ENCODE measurements at regions not wholly inside any gene's neighbourhood (a gene's known extent, or its start where the extent isn't known, plus 50 kb on each side); places are given as distances from the start of the nearest gene placed in this dataset.

DNA sequence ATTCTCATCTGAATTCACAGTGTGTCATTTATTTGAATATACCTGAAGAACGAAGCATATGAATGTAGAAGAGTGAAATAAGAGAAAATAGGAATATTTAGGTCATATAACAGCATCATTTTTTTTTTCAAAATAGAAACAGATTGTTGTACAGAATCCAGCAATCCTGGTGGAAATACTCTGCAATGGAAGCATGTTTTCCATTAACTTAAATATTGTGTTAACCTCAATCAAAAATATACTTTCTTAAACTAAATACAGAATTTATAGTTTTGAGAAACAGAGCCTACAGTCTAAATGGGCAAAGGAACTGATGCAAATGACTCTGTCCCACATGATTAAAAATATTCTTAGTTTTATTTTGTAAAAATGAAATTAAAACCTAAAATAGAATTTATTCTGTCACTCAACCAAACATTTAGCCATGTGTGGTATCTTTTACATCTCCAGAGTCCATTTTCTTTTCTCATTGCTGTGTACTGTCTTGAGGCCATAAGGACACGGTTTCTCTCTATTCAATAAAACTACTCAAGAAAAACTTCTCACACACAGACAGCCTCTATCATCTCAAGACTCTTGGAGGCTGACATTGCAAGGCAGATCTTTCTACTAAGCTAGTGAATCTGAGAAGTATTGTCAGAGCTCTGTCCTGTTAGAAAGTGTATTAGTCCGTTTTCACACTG, 322.6 kb downstream of the LTN1 start:
- H3K36me3 Mint-ChIP-seq (ENCODE audit: low read depth), result no peaks in the 10 kb centered on the region
- intact Hi-C loops (cut with micrococcal nuclease), result no loop called here
- H3K4me1 Mint-ChIP-seq (ENCODE audit: low read depth), result peaks cover 3% of the 10 kb centered on the region
- no peak overlapping the region for H3K4me3 Mint-ChIP-seq (ENCODE audit: low read depth)
- no peak overlapping the region for H3K27ac Mint-ChIP-seq
- no peaks in the 10 kb centered on the region for H3K9me3 Mint-ChIP-seq
- no peak for DNase-seq (ENCODE audit: low spot score)
- no peaks in the 10 kb centered on the region for H3K27me3 Mint-ChIP-seq (ENCODE audit: low read depth)

DNA sequence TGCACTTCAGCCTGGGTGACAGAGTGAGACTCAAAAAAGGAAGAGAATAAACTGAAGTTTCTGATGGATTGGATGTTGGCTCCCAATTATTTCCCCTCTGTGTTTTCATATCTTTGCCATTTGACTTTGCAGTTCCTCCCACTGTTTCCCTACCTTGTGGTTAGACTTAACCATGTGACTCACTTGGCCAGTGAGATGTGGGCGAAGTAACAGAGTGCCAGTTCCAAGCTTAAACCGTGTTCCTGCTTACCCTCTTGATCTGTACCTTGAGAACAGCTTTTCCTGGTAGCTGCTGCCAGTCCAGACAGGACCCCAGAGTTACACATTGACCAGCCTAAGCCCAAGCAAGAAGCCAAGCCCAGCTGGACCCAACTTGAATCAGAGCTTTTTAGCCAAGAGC, 323.4 kb downstream of the LTN1 start:
- Mint-ChIP-seq H3K36me3 (ENCODE audit: low read depth) (no peaks in the 10 kb centered on the region), H3K27ac (no peak overlapping the region), H3K4me3 (ENCODE audit: low read depth) (no peak overlapping the region), H3K27me3 (ENCODE audit: low read depth) (no peaks in the 10 kb centered on the region), H3K9me3 (no peaks in the 10 kb centered on the region), H3K4me1 (ENCODE audit: low read depth) (peaks cover 3% of the 10 kb centered on the region)
- intact Hi-C loops (cut with micrococcal nuclease), result no loop called here
- DNase-seq (ENCODE audit: low spot score), result no peak

DNA sequence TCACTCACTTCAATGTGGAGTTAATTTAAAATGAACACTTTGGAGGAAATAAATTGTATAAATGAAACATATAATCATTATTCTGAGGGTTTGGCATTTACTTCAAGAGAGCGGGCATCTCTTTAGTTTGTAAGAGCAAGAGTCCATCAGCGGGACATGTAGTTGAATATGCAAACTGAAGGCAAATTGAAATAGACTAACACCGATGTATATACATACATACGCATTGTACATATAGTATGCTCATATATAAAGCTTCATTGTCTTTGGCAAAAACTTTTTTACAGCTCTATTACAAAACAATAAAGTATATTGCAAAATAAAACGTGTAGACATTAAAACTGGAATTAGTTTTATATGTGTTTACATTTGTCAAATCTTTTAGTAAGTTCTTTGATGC, 328.9 kb downstream of the LTN1 start:
- Mint-ChIP-seq H3K4me3 (ENCODE audit: low read depth) (no peak overlapping the region), H3K9me3 (no peaks in the 10 kb centered on the region), H3K27me3 (ENCODE audit: low read depth) (no peaks in the 10 kb centered on the region), H3K4me1 (ENCODE audit: low read depth) (no peaks in the 10 kb centered on the region), H3K36me3 (ENCODE audit: low read depth) (no peaks in the 10 kb centered on the region), H3K27ac (no peak overlapping the region)
- intact Hi-C loops (cut with micrococcal nuclease), result no loop called here
- DNase-seq (ENCODE audit: low spot score), result no peak

DNA sequence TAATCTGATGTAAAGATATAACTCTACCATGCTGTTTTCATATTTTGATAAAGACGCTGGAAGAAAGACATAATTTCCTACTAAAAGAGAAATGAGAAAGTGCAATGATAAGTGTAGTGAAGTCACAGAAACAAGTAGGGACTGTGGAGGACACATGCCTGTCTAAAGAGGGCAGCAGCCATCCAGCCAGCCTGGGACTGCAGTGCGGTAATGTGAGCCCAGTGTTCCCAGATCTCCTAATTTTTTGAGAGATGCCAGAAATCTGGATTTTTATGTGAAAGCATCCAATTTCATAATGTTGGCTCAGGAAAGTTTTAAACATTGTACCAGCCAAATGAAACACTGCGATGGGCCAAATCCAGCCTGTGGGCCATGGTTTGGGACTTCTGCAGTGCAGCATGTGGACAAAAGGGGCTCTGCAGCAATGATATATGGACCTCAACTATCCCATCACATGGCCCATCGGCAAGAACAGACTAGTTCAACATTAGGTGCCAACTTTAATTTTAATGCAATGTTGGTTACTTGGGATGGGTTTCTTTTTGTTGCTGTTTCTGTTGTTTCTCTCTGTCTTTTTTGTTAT, 329.5 kb downstream of the LTN1 start:
- no peak for DNase-seq (ENCODE audit: low spot score)
- no peaks in the 10 kb centered on the region for H3K27me3 Mint-ChIP-seq (ENCODE audit: low read depth)
- no peaks in the 10 kb centered on the region for H3K4me1 Mint-ChIP-seq (ENCODE audit: low read depth)
- intact Hi-C loops (cut with micrococcal nuclease), result no loop called here
- H3K36me3 Mint-ChIP-seq (ENCODE audit: low read depth), result no peaks in the 10 kb centered on the region
- H3K9me3 Mint-ChIP-seq, result no peaks in the 10 kb centered on the region
- no peak overlapping the region for H3K27ac Mint-ChIP-seq
- H3K4me3 Mint-ChIP-seq (ENCODE audit: low read depth), result no peak overlapping the region

DNA sequence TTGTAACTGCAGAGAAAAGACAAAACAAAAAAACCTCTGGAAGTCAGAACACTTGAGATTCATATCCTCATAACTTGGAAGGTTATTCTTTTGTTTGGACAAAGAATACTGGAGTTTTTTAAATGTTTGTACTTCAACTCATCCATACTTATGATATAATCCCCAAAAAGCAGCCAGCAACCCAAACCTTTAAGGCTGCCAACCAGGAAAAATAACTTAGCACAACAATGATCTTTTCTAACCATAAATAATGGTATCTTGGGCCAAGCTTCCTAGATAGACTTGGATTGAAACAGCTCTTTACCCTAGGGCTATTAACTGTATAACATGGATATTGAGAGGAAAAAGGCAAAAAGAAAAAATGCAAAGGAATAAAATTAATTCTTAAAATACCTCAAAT, 335.1 kb downstream of the LTN1 start:
- H3K36me3 Mint-ChIP-seq (ENCODE audit: low read depth), result no peaks in the 10 kb centered on the region
- intact Hi-C loops (cut with micrococcal nuclease), result no loop called here
- H3K4me1 Mint-ChIP-seq (ENCODE audit: low read depth), result no peaks in the 10 kb centered on the region
- DNase-seq (ENCODE audit: low spot score), result no peak
- H3K9me3 Mint-ChIP-seq, result peaks cover 6% of the 10 kb centered on the region
- no peak overlapping the region for H3K27ac Mint-ChIP-seq
- no peak overlapping the region for H3K4me3 Mint-ChIP-seq (ENCODE audit: low read depth)
- H3K27me3 Mint-ChIP-seq (ENCODE audit: low read depth), result no peaks in the 10 kb centered on the region

DNA sequence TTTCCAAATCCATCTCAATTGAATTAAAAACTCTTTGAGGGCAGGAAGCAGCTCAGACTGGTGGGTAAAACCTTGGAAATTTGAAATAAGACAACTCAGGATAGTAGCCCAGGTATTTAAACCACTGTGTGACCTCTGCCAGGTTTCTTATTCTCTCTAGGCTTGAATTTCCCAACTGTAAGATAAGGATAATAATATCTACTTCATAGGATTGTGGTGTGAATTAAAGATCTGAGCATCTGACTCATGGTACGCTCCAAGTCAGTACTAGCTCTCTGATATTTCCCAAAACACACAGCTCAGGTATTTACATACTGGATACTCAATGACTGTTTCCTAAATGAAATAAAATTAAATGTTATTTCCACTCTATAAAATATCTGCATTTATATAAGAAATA, 337.2 kb downstream of the LTN1 start:
- peaks cover 6% of the 10 kb centered on the region for H3K9me3 Mint-ChIP-seq
- no peak overlapping the region for H3K4me3 Mint-ChIP-seq (ENCODE audit: low read depth)
- DNase-seq (ENCODE audit: low spot score), result no peak
- no peak overlapping the region for H3K27ac Mint-ChIP-seq
- intact Hi-C loops (cut with micrococcal nuclease), result no loop called here
- H3K4me1 Mint-ChIP-seq (ENCODE audit: low read depth), result no peaks in the 10 kb centered on the region
- H3K27me3 Mint-ChIP-seq (ENCODE audit: low read depth), result no peaks in the 10 kb centered on the region
- H3K36me3 Mint-ChIP-seq (ENCODE audit: low read depth), result no peaks in the 10 kb centered on the region

DNA sequence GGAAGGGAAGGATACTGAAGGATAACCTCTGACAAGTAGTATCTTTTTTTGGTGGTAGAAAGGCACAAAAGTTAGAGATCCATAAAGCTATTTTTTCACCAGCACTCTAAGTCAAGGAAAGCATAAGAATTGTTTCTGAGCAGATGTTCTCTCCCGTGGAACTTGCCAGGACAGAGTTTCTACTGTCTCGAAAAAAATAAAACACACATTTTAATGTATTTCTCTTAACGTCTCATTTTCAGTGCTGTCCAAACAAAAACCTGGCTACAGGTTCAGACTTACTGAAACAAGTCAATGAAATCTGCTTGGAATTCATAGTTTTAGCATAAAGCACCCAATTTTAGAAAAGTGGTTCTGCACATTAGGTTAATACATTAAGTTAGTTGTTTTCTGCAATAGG, 338.3 kb downstream of the LTN1 start:
- H3K9me3 Mint-ChIP-seq, result peaks cover 6% of the 10 kb centered on the region
- no peak for DNase-seq (ENCODE audit: low spot score)
- intact Hi-C loops (cut with micrococcal nuclease), result no loop called here
- no peak overlapping the region for H3K27ac Mint-ChIP-seq
- no peaks in the 10 kb centered on the region for H3K4me1 Mint-ChIP-seq (ENCODE audit: low read depth)
- no peak overlapping the region for H3K4me3 Mint-ChIP-seq (ENCODE audit: low read depth)
- H3K27me3 Mint-ChIP-seq (ENCODE audit: low read depth), result no peaks in the 10 kb centered on the region
- no peaks in the 10 kb centered on the region for H3K36me3 Mint-ChIP-seq (ENCODE audit: low read depth)

DNA sequence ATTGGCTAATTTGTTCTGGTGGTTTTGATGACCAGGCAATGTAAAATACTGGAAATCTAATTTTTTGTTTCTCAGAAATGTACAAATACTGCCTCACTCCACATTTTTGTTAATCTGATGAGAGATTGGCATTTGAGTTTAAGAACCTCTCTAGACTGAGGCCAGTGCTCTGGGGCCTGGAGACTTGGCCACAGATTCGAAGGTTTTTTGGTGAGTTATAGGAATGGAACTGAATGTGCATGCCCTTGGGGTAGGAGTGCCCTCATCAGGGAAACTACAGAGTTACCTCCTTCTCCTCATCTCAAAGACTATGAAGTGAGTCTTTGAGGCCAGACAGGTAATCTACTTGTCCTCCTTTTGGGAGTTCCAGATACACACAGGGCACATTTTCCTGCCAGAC, 347.9 kb downstream of the LTN1 start:
- no peaks in the 10 kb centered on the region for H3K27me3 Mint-ChIP-seq (ENCODE audit: low read depth)
- no peaks in the 10 kb centered on the region for H3K4me1 Mint-ChIP-seq (ENCODE audit: low read depth)
- intact Hi-C loops (cut with micrococcal nuclease), result no loop called here
- H3K9me3 Mint-ChIP-seq, result no peaks in the 10 kb centered on the region
- H3K4me3 Mint-ChIP-seq (ENCODE audit: low read depth), result no peak overlapping the region
- no peak for DNase-seq (ENCODE audit: low spot score)
- H3K36me3 Mint-ChIP-seq (ENCODE audit: low read depth), result no peaks in the 10 kb centered on the region
- no peak overlapping the region for H3K27ac Mint-ChIP-seq

DNA sequence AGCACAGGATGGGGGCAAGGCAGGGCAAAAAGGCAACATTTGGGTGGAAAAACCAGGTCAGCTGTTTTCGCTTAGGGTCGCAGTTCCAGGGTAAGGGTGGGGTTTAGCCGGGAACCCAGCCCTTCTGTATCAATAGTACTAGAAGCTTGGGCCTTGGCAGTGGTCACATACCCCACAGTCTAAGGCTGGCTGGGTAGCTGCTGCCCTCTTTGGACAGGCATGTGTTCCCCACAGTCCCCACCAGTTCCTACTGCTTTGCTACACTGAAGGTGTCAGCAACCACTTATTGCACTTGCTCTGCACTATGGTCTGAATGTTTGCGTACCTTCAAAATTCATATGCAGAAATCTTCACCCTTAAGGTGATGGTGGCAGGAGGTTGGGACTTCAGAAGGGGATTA, 349.8 kb downstream of the LTN1 start:
- no peaks in the 10 kb centered on the region for H3K27me3 Mint-ChIP-seq (ENCODE audit: low read depth)
- no peaks in the 10 kb centered on the region for H3K36me3 Mint-ChIP-seq (ENCODE audit: low read depth)
- intact Hi-C loops (cut with micrococcal nuclease), result no loop called here
- peaks cover 4% of the 10 kb centered on the region for H3K9me3 Mint-ChIP-seq
- no peak for DNase-seq (ENCODE audit: low spot score)
- H3K27ac Mint-ChIP-seq, result no peak overlapping the region
- H3K4me3 Mint-ChIP-seq (ENCODE audit: low read depth), result no peak overlapping the region
- H3K4me1 Mint-ChIP-seq (ENCODE audit: low read depth), result no peaks in the 10 kb centered on the region

DNA sequence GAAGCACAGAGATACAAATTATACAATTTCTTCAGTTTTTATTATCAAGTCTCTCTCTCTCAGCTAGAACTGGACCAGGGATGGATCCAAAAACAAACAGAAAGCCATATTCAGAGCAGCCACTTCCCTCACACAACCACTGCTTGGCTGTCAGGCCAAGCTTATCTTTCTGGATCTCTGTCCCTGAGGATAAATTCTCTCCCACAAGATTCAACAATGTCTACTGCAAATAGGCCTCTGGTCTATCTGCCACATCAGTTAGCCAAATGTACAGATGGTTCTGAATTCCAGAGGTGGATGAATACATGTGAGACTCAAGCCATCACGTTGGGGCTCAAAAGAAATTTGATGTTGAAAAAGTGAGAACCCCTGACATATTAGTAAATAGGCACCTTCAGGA, 350.9 kb downstream of the LTN1 start:
- Mint-ChIP-seq H3K27me3 (ENCODE audit: low read depth) (no peaks in the 10 kb centered on the region), H3K9me3 (peaks cover 4% of the 10 kb centered on the region), H3K36me3 (ENCODE audit: low read depth) (no peaks in the 10 kb centered on the region), H3K4me3 (ENCODE audit: low read depth) (no peak overlapping the region), H3K4me1 (ENCODE audit: low read depth) (peaks cover under 1% of the 10 kb centered on the region), H3K27ac (no peak overlapping the region)
- intact Hi-C loops (cut with micrococcal nuclease), result no loop called here
- DNase-seq (ENCODE audit: low spot score), result no peak

DNA sequence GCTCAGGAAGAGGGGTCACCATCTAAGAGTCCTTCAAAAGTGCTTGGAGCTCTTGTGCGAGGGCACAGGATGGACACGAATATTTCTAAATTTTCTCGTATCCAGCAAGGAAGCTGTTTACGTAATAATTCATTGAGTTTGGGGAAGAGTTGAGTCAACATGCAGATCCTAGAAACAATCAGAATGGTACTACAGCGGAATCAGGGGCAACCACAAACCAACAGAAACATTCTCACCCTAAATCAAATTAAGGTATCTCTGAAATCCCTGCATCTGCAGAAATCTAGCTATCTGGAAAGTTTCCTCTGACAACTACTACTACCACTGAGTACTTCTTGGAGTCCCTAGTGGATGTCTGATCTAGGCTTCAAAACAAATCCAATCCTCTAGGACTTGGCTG, 352.4 kb downstream of the LTN1 start:
- Mint-ChIP-seq H3K4me3 (ENCODE audit: low read depth) (no peak overlapping the region), H3K27me3 (ENCODE audit: low read depth) (no peaks in the 10 kb centered on the region), H3K9me3 (peaks cover 4% of the 10 kb centered on the region), H3K27ac (no peak overlapping the region), H3K4me1 (ENCODE audit: low read depth) (peaks cover 5% of the 10 kb centered on the region), H3K36me3 (ENCODE audit: low read depth) (no peaks in the 10 kb centered on the region)
- no peak for DNase-seq (ENCODE audit: low spot score)
- intact Hi-C loops (cut with micrococcal nuclease), result no loop called here

DNA sequence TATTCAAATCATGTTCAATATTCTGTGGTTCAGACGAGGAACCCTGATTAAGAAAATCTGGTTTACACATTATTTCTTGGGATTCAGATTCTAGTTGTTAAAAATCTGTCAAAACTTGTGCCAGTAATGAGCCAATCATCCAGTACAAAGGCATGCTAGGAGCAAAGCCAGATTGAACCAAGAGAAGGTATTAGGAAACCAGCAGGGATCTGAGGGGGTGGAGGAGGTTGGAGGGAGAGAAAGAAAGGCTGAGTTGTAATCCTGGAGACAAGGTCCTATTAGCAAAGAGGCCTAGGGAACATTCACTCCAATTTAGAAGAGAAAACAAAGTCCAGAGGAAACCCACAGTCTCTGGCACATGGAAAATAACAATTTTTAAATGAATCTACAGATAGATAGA, 352.9 kb downstream of the LTN1 start:
- Mint-ChIP-seq H3K36me3 (ENCODE audit: low read depth) (no peaks in the 10 kb centered on the region), H3K9me3 (peaks cover 4% of the 10 kb centered on the region), H3K4me3 (ENCODE audit: low read depth) (no peak overlapping the region), H3K27ac (no peak overlapping the region), H3K4me1 (ENCODE audit: low read depth) (peaks cover 5% of the 10 kb centered on the region), H3K27me3 (ENCODE audit: low read depth) (no peaks in the 10 kb centered on the region)
- intact Hi-C loops (cut with micrococcal nuclease), result no loop called here
- DNase-seq (ENCODE audit: low spot score), result no peak

DNA sequence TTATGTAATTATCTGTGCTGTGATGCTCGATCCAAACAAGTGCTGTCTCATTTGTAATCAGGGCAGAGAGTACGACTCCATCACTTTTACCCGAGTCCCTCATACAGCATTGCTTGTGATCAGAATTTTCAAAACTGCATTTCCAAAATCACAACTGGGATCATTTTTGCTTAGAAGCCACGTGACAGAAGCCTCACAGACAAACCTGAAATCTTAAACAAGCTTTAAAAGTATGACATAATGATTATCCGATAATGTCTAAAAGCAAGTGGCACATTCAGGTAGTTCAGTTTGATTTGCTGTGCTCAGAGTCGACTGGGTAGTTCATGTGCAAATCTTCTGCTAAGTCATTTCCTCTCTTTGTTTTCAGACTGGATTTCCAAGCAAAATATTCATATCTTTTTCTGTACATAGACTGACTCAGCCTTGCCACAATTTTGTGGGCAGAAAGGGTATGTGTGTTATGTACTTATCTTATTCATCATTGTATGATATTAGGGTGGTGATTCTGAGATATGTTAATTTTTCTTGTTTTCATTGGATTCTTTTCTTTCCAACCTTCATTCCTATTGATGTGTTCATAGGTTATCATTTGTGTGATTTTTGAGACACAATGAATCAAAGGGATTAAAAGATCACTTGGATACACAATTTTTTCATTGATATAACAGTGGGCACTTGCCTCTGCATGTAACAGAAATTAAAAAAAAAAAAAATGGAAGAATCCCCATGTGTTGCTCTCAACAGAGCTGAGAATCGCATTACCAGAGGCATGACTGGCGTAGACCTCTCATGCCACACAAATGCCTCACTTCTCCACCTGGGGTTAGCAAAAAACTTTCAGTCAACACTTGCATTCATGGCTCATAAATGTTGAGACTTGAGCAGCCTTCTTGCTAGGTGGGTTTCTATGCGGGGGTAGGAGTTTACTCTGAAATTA, 355.7 kb downstream of the LTN1 start:
- Mint-ChIP-seq H3K9me3 (peaks cover 4% of the 10 kb centered on the region), H3K27me3 (ENCODE audit: low read depth) (no peaks in the 10 kb centered on the region), H3K4me3 (ENCODE audit: low read depth) (no peak overlapping the region), H3K27ac (no peak overlapping the region), H3K4me1 (ENCODE audit: low read depth) (peaks cover 7% of the 10 kb centered on the region), H3K36me3 (ENCODE audit: low read depth) (no peaks in the 10 kb centered on the region)
- DNase-seq (ENCODE audit: low spot score), result no peak
- intact Hi-C loops (cut with micrococcal nuclease), result no loop called here
